Stomach (tissue), 8 donors: ENCODE measurements at regions not wholly inside any gene's neighbourhood (a gene's known extent, or its start where the extent isn't known, plus 50 kb on each side); places are given as distances from the start of the nearest gene placed in this dataset.

Experiments used
- DNase-seq, 2 donors: peaks; one replicate each; pipeline versions ENCODE4 v3.0.0 to v3.0.0-alpha.2; 2013 to 2019
- H3K27ac ChIP-seq, 5 donors: fragments of 200-600 bp in 4 of 5; sonication (generic) in 4 of 5; one replicate each; pipeline ENCODE4 v1.5.1; 2013 to 2019; ENCODE audit warnings: mild to moderate bottlenecking in 1 of 5, moderate library complexity in 1 of 5
- H3K27me3 ChIP-seq, 3 donors: fragments of 200-600 bp; sonication (generic); one replicate each; pipeline ENCODE4 v1.5.1; 2017 to 2019; ENCODE audit warnings: mixed run types in 1 of 3
- H3K36me3 ChIP-seq, 4 donors: fragments of 200-600 bp; sonication (generic); 1 replicate in 3 of 4; 2 replicates in 1 of 4; pipeline ENCODE4 v1.5.1; 2016 to 2019
- H3K4me1 ChIP-seq, 4 donors: fragments of 200-600 bp; sonication (generic); one replicate each; pipeline ENCODE4 v1.5.1; 2016 to 2019
- H3K4me3 ChIP-seq, 4 donors: fragments of 200-600 bp; sonication (generic) in 3 of 4; one replicate each; pipeline ENCODE4 v1.5.1; 2016 to 2019; ENCODE audit warnings: mild to moderate bottlenecking in 1 of 4
- H3K9me3 ChIP-seq, 4 donors: fragments of 200-600 bp; sonication (generic); one replicate each; pipeline ENCODE4 v1.5.1; 2016 to 2019
- EP300 ChIP-seq: sonication (generic); formaldehyde crosslinking; IDR thresholded peaks from one replicate; pipeline ENCODE4 v1.6.1; 2017; ENCODE audit warnings: antibody characterized with exemption
- POLR2A ChIP-seq, 4 donors: fragments of 450-650 bp; IDR thresholded peaks; one replicate each; pipeline ENCODE4 v1.6.1; 2016; ENCODE audit warnings: antibody characterized with exemption in 4 of 4, control low read depth in 2 of 4, mild to moderate bottlenecking in 1 of 4, moderate library complexity in 1 of 4
- POLR2AphosphoS5 ChIP-seq, 3 donors: sonication (generic); formaldehyde crosslinking; IDR thresholded peaks; one replicate each; pipeline ENCODE4 v1.6.1; 2016; ENCODE audit warnings: antibody characterized with exemption in 3 of 3
- WGBS, 5 donors: extraction: QIAGEN DNeasy Blood & Tissue Kit in 3 of 5; methylation state at CpG; one replicate each; pipeline versions ENCODE4 v1.1.5 to v1.1.7; 2013 to 2018; 5-methylcytosine and 5-hydroxymethylcytosine counted together
- intact Hi-C: fragments of 100-400 bp; cut with DNase I; formaldehyde crosslinking; loops from one replicate; pipeline ENCODE4 v1.15.1; 2023; ENCODE audit warnings: low total_unique reads
- TF ChIP-seq, protein P1 (sequence below), 7 experiments: fragments of 450-650 bp in 4 of 7; fragments of 200-600 bp in 3 of 7; sonication (generic) in 3 of 7; IDR thresholded peaks; one replicate each; pipeline ENCODE4 v1.5.1; 2016 to 2019; ENCODE audit warnings: antibody characterized with exemption in 7 of 7, control low read depth in 2 of 7, mild to moderate bottlenecking in 1 of 7
- donor health status: healthy with polysubstance abuse.
- donor health status: Bipolar disorder and iron deficiency.
- donor health status: healthy.

DNA sequence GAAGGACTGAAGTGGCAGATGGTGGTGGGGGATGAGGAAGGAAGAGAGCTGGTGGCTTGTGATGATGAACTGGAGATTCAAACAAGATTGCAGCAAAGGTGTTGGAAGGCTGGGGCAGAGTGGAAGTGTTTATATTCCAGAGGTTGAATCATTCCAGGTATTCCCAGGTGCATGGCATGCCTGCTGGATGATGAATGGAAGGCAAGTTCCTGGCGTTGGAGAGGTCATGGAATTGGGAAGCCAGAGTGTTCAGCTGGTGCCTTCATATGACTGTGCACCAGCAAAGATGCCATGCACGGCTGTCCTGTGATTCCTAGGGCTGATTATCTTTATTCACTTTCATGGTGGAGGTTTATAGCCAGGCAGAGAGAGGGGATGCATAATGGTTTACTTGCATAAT, 135.8 kb upstream of the PUDP start:
- intact Hi-C loops = no loop called here
- Histone ChIP-seq H3K27ac (no peak overlapping the region), H3K36me3 (peaks cover 0 to 3% (median 0%) of the 10 kb centered on the region in 4 donors), H3K27me3 (no peaks in the 10 kb centered on the region), H3K4me1 (peaks cover 0 to 9% (median 0%) of the 10 kb centered on the region in 4 donors), H3K9me3 (no peaks in the 10 kb centered on the region), H3K4me3 (no peak overlapping the region)
- TF ChIP-seq POLR2AphosphoS5 (IDR thresholded peaks at IDR 0.05) = no peak
- TF ChIP-seq, protein P1, sequence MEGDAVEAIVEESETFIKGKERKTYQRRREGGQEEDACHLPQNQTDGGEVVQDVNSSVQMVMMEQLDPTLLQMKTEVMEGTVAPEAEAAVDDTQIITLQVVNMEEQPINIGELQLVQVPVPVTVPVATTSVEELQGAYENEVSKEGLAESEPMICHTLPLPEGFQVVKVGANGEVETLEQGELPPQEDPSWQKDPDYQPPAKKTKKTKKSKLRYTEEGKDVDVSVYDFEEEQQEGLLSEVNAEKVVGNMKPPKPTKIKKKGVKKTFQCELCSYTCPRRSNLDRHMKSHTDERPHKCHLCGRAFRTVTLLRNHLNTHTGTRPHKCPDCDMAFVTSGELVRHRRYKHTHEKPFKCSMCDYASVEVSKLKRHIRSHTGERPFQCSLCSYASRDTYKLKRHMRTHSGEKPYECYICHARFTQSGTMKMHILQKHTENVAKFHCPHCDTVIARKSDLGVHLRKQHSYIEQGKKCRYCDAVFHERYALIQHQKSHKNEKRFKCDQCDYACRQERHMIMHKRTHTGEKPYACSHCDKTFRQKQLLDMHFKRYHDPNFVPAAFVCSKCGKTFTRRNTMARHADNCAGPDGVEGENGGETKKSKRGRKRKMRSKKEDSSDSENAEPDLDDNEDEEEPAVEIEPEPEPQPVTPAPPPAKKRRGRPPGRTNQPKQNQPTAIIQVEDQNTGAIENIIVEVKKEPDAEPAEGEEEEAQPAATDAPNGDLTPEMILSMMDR (IDR thresholded peaks at IDR 0.05) = no peak
- no peak for TF ChIP-seq EP300
- no peak for TF ChIP-seq POLR2A (IDR thresholded peaks at IDR 0.05)
- WGBS, 5 donors = 76 to 92% (median 83%) methylated on average over 2 of the region's 2 CpGs
- DNase-seq = no peak

DNA sequence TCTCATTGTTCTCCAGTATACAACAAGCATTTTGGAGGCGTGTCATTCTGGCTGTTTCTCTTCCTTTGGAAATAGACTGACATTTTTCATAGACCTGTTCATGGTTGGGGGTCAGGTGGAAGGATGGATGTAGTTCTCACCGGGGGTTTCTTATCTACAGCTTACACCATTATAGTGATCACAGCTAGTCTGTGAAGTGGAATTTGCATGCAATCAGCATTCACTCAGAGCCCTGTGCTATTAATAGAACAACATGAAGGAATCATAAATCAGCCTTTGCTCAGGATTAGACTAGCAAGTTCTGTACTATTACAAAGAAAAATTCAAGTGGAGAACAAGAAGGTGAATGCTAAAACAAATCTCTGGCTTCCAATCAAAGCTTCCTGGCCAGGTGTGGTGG, 132.6 kb upstream of the PUDP start:
- peaks cover 0 to 9% (median 0%) of the 10 kb centered on the region in 4 donors for H3K4me1 ChIP-seq
- no peak overlapping the region for H3K27ac ChIP-seq
- H3K4me3 ChIP-seq = no peak overlapping the region
- no peaks in the 10 kb centered on the region for H3K9me3 ChIP-seq
- DNase-seq = no peak
- peaks cover 0 to 16% (median 0%) of the 10 kb centered on the region in 4 donors for H3K36me3 ChIP-seq
- TF ChIP-seq, protein P1 (IDR thresholded peaks at IDR 0.05) = no peak
- TF ChIP-seq POLR2AphosphoS5 (IDR thresholded peaks at IDR 0.05) (no peak), EP300 (no peak), POLR2A (IDR thresholded peaks at IDR 0.05) (no peak)
- H3K27me3 ChIP-seq = no peaks in the 10 kb centered on the region
- 46 to 57% (median 52%) methylated on average over 2 of the region's 2 CpGs for WGBS, 5 donors
- intact Hi-C loops = no loop called here

DNA sequence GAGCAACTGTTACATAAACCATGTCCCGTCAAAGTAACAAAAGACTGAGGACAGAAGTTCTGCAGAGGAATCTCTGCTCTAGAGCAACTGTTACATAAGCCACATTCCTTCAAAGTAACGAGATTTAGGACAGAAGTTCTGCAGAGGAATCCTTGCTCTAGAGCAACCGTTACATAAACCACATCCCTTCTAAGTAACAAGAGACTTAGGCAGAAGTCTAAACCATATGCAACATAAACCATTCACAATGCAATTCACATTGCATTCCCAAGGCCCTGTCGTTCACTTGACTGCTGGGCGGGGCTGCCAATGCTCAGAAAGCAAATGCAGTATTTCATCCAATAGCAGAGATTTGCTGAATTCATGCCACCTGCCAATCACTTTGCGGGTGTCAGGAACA, 124.4 kb upstream of the PUDP start:
- 72 to 83% (median 82%) methylated on average over 6 of the region's 6 CpGs for WGBS, 5 donors
- Histone ChIP-seq H3K9me3 (no peaks in the 10 kb centered on the region), H3K4me1 (no peaks in the 10 kb centered on the region), H3K4me3 (no peak overlapping the region), H3K27me3 (no peaks in the 10 kb centered on the region), H3K36me3 (peaks cover 0 to 13% (median 0%) of the 10 kb centered on the region in 4 donors), H3K27ac (no peak overlapping the region)
- TF ChIP-seq, protein P1 (IDR thresholded peaks at IDR 0.05) = no peak
- TF ChIP-seq POLR2AphosphoS5 (IDR thresholded peaks at IDR 0.05) (no peak), POLR2A (IDR thresholded peaks at IDR 0.05) (no peak), EP300 (no peak)
- intact Hi-C loops = no loop called here
- no peak for DNase-seq

DNA sequence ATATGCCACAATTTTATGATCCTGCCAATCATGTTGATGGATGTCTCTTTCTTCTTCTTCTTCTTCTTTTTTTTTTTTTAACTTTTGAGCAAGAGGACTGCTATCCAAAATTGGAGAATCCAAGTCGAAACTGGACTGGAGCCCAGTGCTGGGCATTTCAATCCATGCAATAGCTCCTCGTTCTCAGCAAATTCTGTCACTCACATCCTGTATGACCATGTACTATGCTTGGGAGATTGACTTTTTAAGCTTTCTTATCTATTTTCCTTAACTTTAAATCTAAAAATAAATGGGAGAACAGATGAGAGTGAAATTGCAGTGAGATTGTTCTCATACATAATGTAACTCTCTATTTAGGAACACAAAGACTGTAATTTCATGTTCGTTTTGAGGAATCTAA, 123.0 kb upstream of the PUDP start:
- 77 to 93% (median 81%) methylated on average over 3 of the region's 3 CpGs for WGBS, 5 donors
- Histone ChIP-seq H3K27ac (no peak overlapping the region), H3K36me3 (peaks cover 0 to 3% (median 0%) of the 10 kb centered on the region in 4 donors), H3K4me3 (no peak overlapping the region), H3K4me1 (no peaks in the 10 kb centered on the region), H3K27me3 (no peaks in the 10 kb centered on the region), H3K9me3 (no peaks in the 10 kb centered on the region)
- TF ChIP-seq POLR2A (IDR thresholded peaks at IDR 0.05) = no peak
- no peak for TF ChIP-seq POLR2AphosphoS5 (IDR thresholded peaks at IDR 0.05)
- no peak for TF ChIP-seq EP300
- TF ChIP-seq, protein P1 (IDR thresholded peaks at IDR 0.05) = no peak
- intact Hi-C loops = no loop called here
- DNase-seq = no peak
